ENCODE measurements at regions not wholly inside any gene's neighbourhood (a gene's known extent, or its start where the extent isn't known, plus 50 kb on each side); places are given as distances from the start of the nearest gene placed in this dataset.

- DNase-seq (ENCODE audit: low read depth), result no peak
- in situ Hi-C loops (cut with HindIII; ENCODE audit: low pct_unique_long_range_greater_than_20kb, low sequenced_read_pairs), result no loop called here
These were observed 281.9 kb downstream of the TLE3 start for GRCh38 chr15:69815793-69816192.

- DNase-seq (ENCODE audit: low read depth), result no peak
- in situ Hi-C loops (cut with HindIII; ENCODE audit: low pct_unique_long_range_greater_than_20kb, low sequenced_read_pairs), result no loop called here
These were observed 281.2 kb downstream of the TLE3 start for GRCh38 chr15:69816522-69816921.

- no peak for DNase-seq (ENCODE audit: low read depth)
- in situ Hi-C loops (cut with HindIII; ENCODE audit: low pct_unique_long_range_greater_than_20kb, low sequenced_read_pairs), result no loop called here
These were observed 279.2 kb downstream of the TLE3 start for GRCh38 chr15:69818529-69818928.

GRCh38 chr15:69819371-69819770, 278.3 kb downstream of the TLE3 start:
- in situ Hi-C loops (cut with HindIII; ENCODE audit: low pct_unique_long_range_greater_than_20kb, low sequenced_read_pairs), result no loop called here
- DNase-seq (ENCODE audit: low read depth), result no peak

GRCh38 chr15:69820819-69821218, 276.9 kb downstream of the TLE3 start:
- in situ Hi-C loops (cut with HindIII; ENCODE audit: low pct_unique_long_range_greater_than_20kb, low sequenced_read_pairs), result no loop called here

GRCh38 chr15:69823223-69823907, 274.4 kb downstream of the TLE3 start:
- peak; percentile 11 for DNase-seq (ENCODE audit: low read depth)
- in situ Hi-C loops (cut with HindIII; ENCODE audit: low pct_unique_long_range_greater_than_20kb, low sequenced_read_pairs), result no loop called here

More at GRCh38 chr15:69820819-69821218, 276.9 kb downstream of the TLE3 start:
- DNase-seq (ENCODE audit: low read depth), result no peak

- in situ Hi-C loops (cut with HindIII; ENCODE audit: low pct_unique_long_range_greater_than_20kb, low sequenced_read_pairs), result no loop called here
- no peak for DNase-seq (ENCODE audit: low read depth)
These were observed 273.4 kb downstream of the TLE3 start for GRCh38 chr15:69824075-69824876.

GRCh38 chr15:69824877-69825406, 272.8 kb downstream of the TLE3 start:
- in situ Hi-C loops (cut with HindIII; ENCODE audit: low pct_unique_long_range_greater_than_20kb, low sequenced_read_pairs), result no loop called here
- DNase-seq (ENCODE audit: low read depth), result no peak

GRCh38 chr15:69825941-69826818, 271.5 kb downstream of the TLE3 start:
- no peak for DNase-seq (ENCODE audit: low read depth)
- in situ Hi-C loops (cut with HindIII; ENCODE audit: low pct_unique_long_range_greater_than_20kb, low sequenced_read_pairs), result no loop called here

- in situ Hi-C loops (cut with HindIII; ENCODE audit: low pct_unique_long_range_greater_than_20kb, low sequenced_read_pairs), result no loop called here
- DNase-seq (ENCODE audit: low read depth), result no peak
These were observed 270.9 kb downstream of the TLE3 start for GRCh38 chr15:69826819-69827175.

- in situ Hi-C loops (cut with HindIII; ENCODE audit: low pct_unique_long_range_greater_than_20kb, low sequenced_read_pairs), result no loop called here
These were observed 270.0 kb downstream of the TLE3 start for GRCh38 chr15:69827751-69828150.

GRCh38 chr15:69828181-69828828, 269.4 kb downstream of the TLE3 start:
- in situ Hi-C loops (cut with HindIII; ENCODE audit: low pct_unique_long_range_greater_than_20kb, low sequenced_read_pairs), result no loop called here

More at GRCh38 chr15:69827751-69828150, 270.0 kb downstream of the TLE3 start:
- no peak for DNase-seq (ENCODE audit: low read depth)

GRCh38 chr15:69829974-69830373, 267.7 kb downstream of the TLE3 start:
- no peak for DNase-seq (ENCODE audit: low read depth)
- in situ Hi-C loops (cut with HindIII; ENCODE audit: low pct_unique_long_range_greater_than_20kb, low sequenced_read_pairs), result no loop called here

More at GRCh38 chr15:69828181-69828828, 269.4 kb downstream of the TLE3 start:
- DNase-seq (ENCODE audit: low read depth), result no peak

GRCh38 chr15:69830430-69830829, 267.3 kb downstream of the TLE3 start:
- no peak for DNase-seq (ENCODE audit: low read depth)
- in situ Hi-C loops (cut with HindIII; ENCODE audit: low pct_unique_long_range_greater_than_20kb, low sequenced_read_pairs), result no loop called here

GRCh38 chr15:69830876-69831275, 266.8 kb downstream of the TLE3 start:
- DNase-seq (ENCODE audit: low read depth), result no peak
- in situ Hi-C loops (cut with HindIII; ENCODE audit: low pct_unique_long_range_greater_than_20kb, low sequenced_read_pairs), result no loop called here

GRCh38 chr15:69834267-69834666, 263.4 kb downstream of the TLE3 start:
- no peak for DNase-seq (ENCODE audit: low read depth)
- in situ Hi-C loops (cut with HindIII; ENCODE audit: low pct_unique_long_range_greater_than_20kb, low sequenced_read_pairs), result no loop called here

- no peak for DNase-seq (ENCODE audit: low read depth)
- in situ Hi-C loops (cut with HindIII; ENCODE audit: low pct_unique_long_range_greater_than_20kb, low sequenced_read_pairs), result no loop called here
These were observed 263.0 kb downstream of the TLE3 start for GRCh38 chr15:69834761-69835160.

GRCh38 chr15:69836048-69836447, 261.7 kb downstream of the TLE3 start:
- in situ Hi-C loops (cut with HindIII; ENCODE audit: low pct_unique_long_range_greater_than_20kb, low sequenced_read_pairs), result no loop called here
- DNase-seq (ENCODE audit: low read depth), result no peak

Measured in Caki2 (cell line).